Activated CD8-positive, alpha-beta memory T cell treated with anti-CD3 and anti-CD28 coated beads, Interleukin-2, amount 10 ng/mL, durations not matched to agents 7 days and 5 days (primary cell): ENCODE measurements at regions not wholly inside any gene's neighbourhood (a gene's known extent, or its start where the extent isn't known, plus 50 kb on each side); places are given as distances from the start of the nearest gene placed in this dataset.

Source experiments
- ATAC-seq: fragments of 150-1000 bp; cut with Tn5 transposase; one replicate; pipeline ENCODE4 v1.10.0; 2021; ENCODE audit warnings: moderate library complexity
- CTCF ChIA-PET: fragments of 350-600 bp; sonication (Branson Sonifier 250); formaldehyde crosslinking; loops from one replicate; lab custom pipeline; 2021; ENCODE audit warnings: antibody characterized with exemption; lab: Charles Lee
- DNase-seq: peaks from one replicate; pipeline ENCODE4 v3.0.0-alpha.2; 2020
- H3K27ac Mint-ChIP-seq: one replicate; pipeline ENCODE4 v1.8.0; 2021; ENCODE audit warnings: mild to moderate bottlenecking, mixed read lengths
- H3K27me3 Mint-ChIP-seq: one replicate; pipeline ENCODE4 v1.8.0; 2021; ENCODE audit warnings: mixed read lengths
- H3K36me3 Mint-ChIP-seq: one replicate; pipeline ENCODE4 v1.8.0; 2021; ENCODE audit warnings: mild to moderate bottlenecking, mixed read lengths
- H3K4me1 Mint-ChIP-seq: one replicate; pipeline ENCODE4 v1.8.0; 2021; ENCODE audit warnings: mixed read lengths
- H3K4me3 Mint-ChIP-seq: one replicate; pipeline ENCODE4 v1.8.0; 2021; ENCODE audit warnings: mild to moderate bottlenecking, moderate library complexity, mixed read lengths
- H3K9me3 Mint-ChIP-seq: one replicate; pipeline ENCODE4 v1.8.0; 2022; ENCODE audit warnings: low read depth, mixed read lengths

- no peaks in the 10 kb centered on the region for H3K27me3 Mint-ChIP-seq
- no peak overlapping the region for H3K4me3 Mint-ChIP-seq
- H3K36me3 Mint-ChIP-seq = no peaks in the 10 kb centered on the region
- ATAC-seq (no peak), DNase-seq (no peak)
- H3K4me1 Mint-ChIP-seq = no peaks in the 10 kb centered on the region
- CTCF ChIA-PET = no interaction called here
- no peaks in the 10 kb centered on the region for H3K9me3 Mint-ChIP-seq
- no peak overlapping the region for H3K27ac Mint-ChIP-seq
Observed at GRCh38 chr5:44499381-44499780, 110.2 kb upstream of the FGF10 start.

- H3K27me3 Mint-ChIP-seq = no peaks in the 10 kb centered on the region
- CTCF ChIA-PET = no interaction called here
- no peak overlapping the region for H3K27ac Mint-ChIP-seq
- H3K36me3 Mint-ChIP-seq = no peaks in the 10 kb centered on the region
- no peak overlapping the region for H3K4me3 Mint-ChIP-seq
- H3K4me1 Mint-ChIP-seq = no peaks in the 10 kb centered on the region
- H3K9me3 Mint-ChIP-seq = no peaks in the 10 kb centered on the region
- DNase-seq (no peak), ATAC-seq (no peak)
Observed at GRCh38 chr5:44497606-44498005, 108.4 kb upstream of the FGF10 start.

- DNase-seq (no peak), ATAC-seq (no peak)
- Mint-ChIP-seq H3K4me3 (no peak overlapping the region), H3K27me3 (no peaks in the 10 kb centered on the region), H3K36me3 (no peaks in the 10 kb centered on the region), H3K4me1 (no peaks in the 10 kb centered on the region), H3K9me3 (no peaks in the 10 kb centered on the region), H3K27ac (no peak overlapping the region)
- CTCF ChIA-PET = no interaction called here
Observed at GRCh38 chr5:44495280-44495679, 106.1 kb upstream of the FGF10 start.

- no peak for ATAC-seq
- Mint-ChIP-seq H3K27me3 (no peaks in the 10 kb centered on the region), H3K4me3 (no peak overlapping the region), H3K4me1 (no peaks in the 10 kb centered on the region), H3K36me3 (no peaks in the 10 kb centered on the region), H3K27ac (no peak overlapping the region), H3K9me3 (no peaks in the 10 kb centered on the region)
- no peak for DNase-seq
- CTCF ChIA-PET = no interaction called here
Observed at GRCh38 chr5:44489759-44490158, 100.5 kb upstream of the FGF10 start.

- Mint-ChIP-seq H3K9me3 (no peaks in the 10 kb centered on the region), H3K4me1 (no peaks in the 10 kb centered on the region), H3K4me3 (no peak overlapping the region), H3K27ac (no peak overlapping the region), H3K27me3 (no peaks in the 10 kb centered on the region), H3K36me3 (no peaks in the 10 kb centered on the region)
- CTCF ChIA-PET = no interaction called here
- no peak for DNase-seq
- no peak for ATAC-seq
Observed at GRCh38 chr5:44486591-44486990, 97.4 kb upstream of the FGF10 start.

GRCh38 chr5:44454002-44454401 lies 64.8 kb upstream of the FGF10 start:
- Mint-ChIP-seq H3K36me3 (no peaks in the 10 kb centered on the region), H3K27ac (no peak overlapping the region)

GRCh38 chr5:44446399-44446798 lies 57.2 kb upstream of the FGF10 start:
- Mint-ChIP-seq H3K4me3 (no peak overlapping the region), H3K4me1 (no peaks in the 10 kb centered on the region), H3K27me3 (no peaks in the 10 kb centered on the region), H3K36me3 (no peaks in the 10 kb centered on the region), H3K27ac (no peak overlapping the region), H3K9me3 (peaks cover 5% of the 10 kb centered on the region)
- no peak for DNase-seq
- no peak for ATAC-seq
- CTCF ChIA-PET = no interaction called here

More at GRCh38 chr5:44454002-44454401, 64.8 kb upstream of the FGF10 start:
- Mint-ChIP-seq H3K9me3 (peaks cover 6% of the 10 kb centered on the region), H3K4me1 (no peaks in the 10 kb centered on the region), H3K4me3 (no peak overlapping the region), H3K27me3 (no peaks in the 10 kb centered on the region)
- CTCF ChIA-PET = no interaction called here
- ATAC-seq (no peak), DNase-seq (no peak)

GRCh38 chr5:44443172-44443571 lies 54.0 kb upstream of the FGF10 start:
- ATAC-seq (no peak), DNase-seq (no peak)
- H3K4me3 Mint-ChIP-seq = no peak overlapping the region
- no peaks in the 10 kb centered on the region for H3K36me3 Mint-ChIP-seq
- H3K4me1 Mint-ChIP-seq = no peaks in the 10 kb centered on the region
- no peaks in the 10 kb centered on the region for H3K27me3 Mint-ChIP-seq
- CTCF ChIA-PET = no interaction called here
- H3K27ac Mint-ChIP-seq = no peak overlapping the region
- peaks cover 2% of the 10 kb centered on the region for H3K9me3 Mint-ChIP-seq

GRCh38 chr5:44441460-44441859 lies 52.2 kb upstream of the FGF10 start:
- H3K9me3 Mint-ChIP-seq = peaks cover 2% of the 10 kb centered on the region
- H3K4me3 Mint-ChIP-seq = no peak overlapping the region
- no peak for DNase-seq
- CTCF ChIA-PET = no interaction called here
- no peak overlapping the region for H3K27ac Mint-ChIP-seq
- H3K36me3 Mint-ChIP-seq = no peaks in the 10 kb centered on the region
- no peak for ATAC-seq
- no peaks in the 10 kb centered on the region for H3K27me3 Mint-ChIP-seq
- no peaks in the 10 kb centered on the region for H3K4me1 Mint-ChIP-seq

- H3K4me1 Mint-ChIP-seq = no peaks in the 10 kb centered on the region
- H3K4me3 Mint-ChIP-seq = no peak overlapping the region
- ATAC-seq (no peak), DNase-seq (no peak)
- H3K27me3 Mint-ChIP-seq = no peaks in the 10 kb centered on the region
- CTCF ChIA-PET = no interaction called here
- H3K9me3 Mint-ChIP-seq = peaks cover 6% of the 10 kb centered on the region
- no peak overlapping the region for H3K27ac Mint-ChIP-seq
- no peaks in the 10 kb centered on the region for H3K36me3 Mint-ChIP-seq
Observed at GRCh38 chr5:44440186-44440585, 51.0 kb upstream of the FGF10 start.
